CD4-positive, CD25-positive, alpha-beta regulatory T cell (primary cell): ENCODE measurements at regions not wholly inside any gene's neighbourhood (a gene's known extent, or its start where the extent isn't known, plus 50 kb on each side); places are given as distances from the start of the nearest gene placed in this dataset.

Source experiments
- ATAC-seq, 2 donors: fragments of 150-1000 bp; cut with Tn5 transposase; one replicate each; pipeline ENCODE4 v1.10.0; 2021; ENCODE audit warnings: low read depth in 2 of 2, moderate number of reproducible peaks in 2 of 2, moderate library complexity in 1 of 2
- DNase-seq, 3 donors: peaks; one replicate each; pipeline versions ENCODE4 v3.0.0 to v3.0.0-alpha.2; 2012 to 2022; ENCODE audit warnings: mixed read lengths in 1 of 3
- H3K27ac ChIP-seq: one replicate; pipeline ENCODE4 v1.7.0; 2013; ENCODE audit warnings: mild to moderate bottlenecking, low read length; ENCODE audit not compliant: insufficient read depth, poor library complexity, severe bottlenecking
- H3K27me3 ChIP-seq: one replicate; pipeline ENCODE4 v1.7.0; 2013; ENCODE audit warnings: low read length; ENCODE audit not compliant: control insufficient read depth, insufficient read depth
- H3K36me3 ChIP-seq: one replicate; pipeline ENCODE4 v1.7.0; 2013; ENCODE audit warnings: mild to moderate bottlenecking, low read length, moderate library complexity; ENCODE audit not compliant: control insufficient read depth, insufficient read depth
- H3K4me1 ChIP-seq: 2 replicates; pipeline ENCODE4 v1.7.0; 2013; ENCODE audit warnings: mild to moderate bottlenecking, low read length; ENCODE audit not compliant: insufficient read depth, control insufficient read depth, poor library complexity, severe bottlenecking
- H3K4me3 ChIP-seq: one replicate; pipeline ENCODE4 v1.7.0; 2013; ENCODE audit warnings: low read depth, mild to moderate bottlenecking, low read length, moderate library complexity
- H3K9me3 ChIP-seq, 2 experiments: 1 replicate in 1 of 2; 2 replicates in 1 of 2; pipeline ENCODE4 v1.7.0; 2013; ENCODE audit warnings: low read length in 2 of 2, mild to moderate bottlenecking in 1 of 2, moderate library complexity in 1 of 2; ENCODE audit not compliant: control insufficient read depth in 2 of 2
- H3K27ac Mint-ChIP-seq, 3 donors: one replicate each; pipeline ENCODE4 v1.8.0; 2020 to 2022; ENCODE audit warnings: mild to moderate bottlenecking in 3 of 3, mixed read lengths in 3 of 3, moderate library complexity in 2 of 3
- H3K27me3 Mint-ChIP-seq: one replicate; pipeline ENCODE4 v1.8.0; 2022; ENCODE audit warnings: mild to moderate bottlenecking, mixed read lengths
- H3K36me3 Mint-ChIP-seq: one replicate; pipeline ENCODE4 v1.8.0; 2020; ENCODE audit warnings: mixed read lengths
- H3K4me1 Mint-ChIP-seq, 4 donors: one replicate each; pipeline ENCODE4 v1.8.0; 2020 to 2022; ENCODE audit warnings: mixed read lengths in 4 of 4, mild to moderate bottlenecking in 1 of 4
- H3K4me3 Mint-ChIP-seq, 4 donors: one replicate each; pipeline ENCODE4 v1.8.0; 2020 to 2022; ENCODE audit warnings: mild to moderate bottlenecking in 4 of 4, mixed read lengths in 4 of 4, moderate library complexity in 3 of 4
- H3K9me3 Mint-ChIP-seq, 7 donors: one replicate each; pipeline ENCODE4 v1.8.0; 2020 to 2022; ENCODE audit warnings: mixed read lengths in 7 of 7, mild to moderate bottlenecking in 3 of 7, moderate library complexity in 2 of 7

DNA sequence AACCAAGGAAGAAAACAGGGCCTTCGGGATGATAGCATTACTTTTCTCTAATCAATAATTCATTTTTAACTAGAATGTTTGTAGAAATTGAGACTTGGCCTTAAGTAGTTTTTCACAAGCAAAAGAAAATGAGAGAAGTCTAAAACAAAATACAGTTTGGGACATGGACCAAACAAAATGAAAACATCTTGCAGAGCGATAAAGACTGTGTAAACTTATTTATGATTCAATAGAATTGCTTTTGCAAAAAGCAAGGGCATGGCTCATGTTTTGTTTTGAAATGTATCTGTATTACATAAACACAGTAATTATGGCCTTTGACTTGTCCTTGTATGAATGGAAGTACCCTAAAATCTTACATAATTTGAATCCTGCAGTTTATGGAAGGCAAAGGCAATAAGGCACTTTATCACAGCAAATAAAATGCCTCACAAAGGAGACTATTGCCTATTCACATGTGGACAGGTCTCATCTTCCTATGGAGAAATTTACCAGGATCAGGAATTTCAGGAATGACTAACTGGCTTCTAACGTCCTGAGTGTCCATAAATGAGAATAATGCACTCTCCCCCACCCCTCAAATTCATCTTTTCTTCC is 295.2 kb downstream of the PTEN start:
- Mint-ChIP-seq H3K27ac (peak overlapping the region in 1 of 3 donors; percentile 82), H3K36me3 (no peaks in the 10 kb centered on the region), H3K4me1 (peaks cover 0 to 4% (median 0%) of the 10 kb centered on the region in 4 donors), H3K27me3 (peaks cover 4% of the 10 kb centered on the region), H3K4me3 (no peak overlapping the region), H3K9me3 (peaks cover 0 to 3% (median 0%) of the 10 kb centered on the region in 7 donors)
- H3K27ac ChIP-seq = no peak overlapping the region
- H3K4me1 ChIP-seq = no peaks in the 10 kb centered on the region
- DNase-seq (no peak), ATAC-seq (no peak)
- no peaks in the 10 kb centered on the region for H3K9me3 ChIP-seq
- no peak overlapping the region for H3K4me3 ChIP-seq
- H3K27me3 ChIP-seq = no peaks in the 10 kb centered on the region
- H3K36me3 ChIP-seq = no peaks in the 10 kb centered on the region

DNA sequence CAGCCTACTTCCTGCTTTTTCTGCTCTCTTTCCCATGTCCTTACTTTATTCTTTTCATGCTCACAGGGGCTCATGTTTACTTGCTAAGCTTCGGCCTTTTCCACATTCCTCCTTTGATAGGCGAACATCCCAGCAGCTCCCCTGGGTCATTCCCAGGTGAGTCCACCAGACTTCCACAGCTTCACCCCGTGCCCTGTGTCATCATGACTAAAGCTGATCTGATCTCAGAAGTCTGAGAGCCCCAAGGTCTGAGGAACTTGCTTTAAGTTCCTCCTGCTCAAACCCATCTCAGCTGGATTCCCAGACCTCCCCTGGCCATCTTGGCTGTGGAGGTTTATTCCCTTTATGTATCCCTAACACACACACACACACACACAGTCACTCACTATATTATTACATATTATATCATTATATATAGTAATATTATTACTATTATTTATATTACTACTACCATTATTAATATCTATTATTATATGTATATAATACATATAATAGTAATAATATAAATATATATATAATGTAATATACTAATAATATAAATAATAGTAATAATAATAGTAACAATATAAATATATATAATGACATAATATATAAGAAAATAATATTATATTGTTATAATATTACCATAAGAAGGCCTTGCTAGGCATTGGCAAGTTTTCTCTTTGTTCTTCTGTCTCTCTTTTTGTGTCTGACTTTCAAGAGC is 295.9 kb downstream of the PTEN start:
- ATAC-seq = no peak
- no peaks in the 10 kb centered on the region for H3K4me1 ChIP-seq
- H3K9me3 ChIP-seq = no peaks in the 10 kb centered on the region
- peaks cover 4% of the 10 kb centered on the region for H3K27me3 Mint-ChIP-seq
- peak overlapping the region in 1 of 3 donors; percentile 82 for H3K27ac Mint-ChIP-seq
- H3K27ac ChIP-seq = no peak overlapping the region
- no peaks in the 10 kb centered on the region for H3K36me3 ChIP-seq
- peaks cover 0 to 3% (median 0%) of the 10 kb centered on the region in 7 donors for H3K9me3 Mint-ChIP-seq
- no peak for DNase-seq
- H3K4me3 Mint-ChIP-seq = no peak overlapping the region
- H3K27me3 ChIP-seq = no peaks in the 10 kb centered on the region
- no peak overlapping the region for H3K4me3 ChIP-seq
- H3K4me1 Mint-ChIP-seq = peaks cover 0 to 4% (median 0%) of the 10 kb centered on the region in 4 donors
- no peaks in the 10 kb centered on the region for H3K36me3 Mint-ChIP-seq

DNA sequence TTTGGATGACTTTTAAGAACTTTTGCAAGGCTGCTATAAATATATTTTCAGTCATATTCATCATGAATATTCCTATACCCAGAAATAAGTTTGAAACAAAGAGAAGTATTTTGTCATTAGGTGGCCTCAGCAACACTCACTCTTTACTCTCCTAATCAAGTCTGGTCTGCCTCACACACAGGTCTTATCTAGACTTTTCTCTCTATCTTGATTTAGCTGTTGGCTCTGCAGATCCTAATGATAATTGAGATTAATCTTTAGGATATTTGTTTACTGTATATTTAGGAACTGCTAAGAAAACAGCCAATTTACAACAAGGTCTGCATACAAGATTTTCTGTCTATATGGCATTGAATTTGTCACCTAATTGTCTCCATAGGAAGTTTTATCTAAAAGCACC is 297.6 kb downstream of the PTEN start:
- H3K4me3 Mint-ChIP-seq = no peak overlapping the region
- no peak for DNase-seq
- peaks cover 0 to 4% (median 0%) of the 10 kb centered on the region in 4 donors for H3K4me1 Mint-ChIP-seq

DNA sequence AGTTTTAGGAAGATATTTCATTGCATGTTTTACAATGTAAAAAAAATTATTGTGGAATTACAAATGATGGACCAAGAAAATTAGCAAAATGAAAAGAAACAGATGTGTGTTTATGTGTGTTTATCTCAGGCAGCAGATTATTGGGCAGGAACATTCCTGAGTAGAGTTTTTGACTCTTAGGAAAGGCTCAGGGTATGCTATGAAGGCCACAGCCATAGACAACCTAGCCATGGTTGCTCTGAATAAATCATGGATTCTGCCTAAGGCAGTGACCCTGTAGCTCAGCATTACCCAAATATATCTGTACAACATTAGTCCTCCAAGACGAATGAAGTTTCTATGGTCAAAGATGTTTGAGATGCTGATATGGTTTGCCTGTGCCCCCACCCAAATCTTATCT is 298.3 kb downstream of the PTEN start:
- H3K9me3 Mint-ChIP-seq = peaks cover 0 to 2% (median 0%) of the 10 kb centered on the region in 7 donors
- Histone ChIP-seq H3K9me3 (no peaks in the 10 kb centered on the region), H3K4me1 (no peaks in the 10 kb centered on the region), H3K36me3 (no peaks in the 10 kb centered on the region), H3K4me3 (no peak overlapping the region), H3K27me3 (no peaks in the 10 kb centered on the region), H3K27ac (no peak overlapping the region)
- H3K27ac Mint-ChIP-seq = no peak overlapping the region
- DNase-seq (no peak), ATAC-seq (no peak)
- H3K36me3 Mint-ChIP-seq = no peaks in the 10 kb centered on the region
- peaks cover 4% of the 10 kb centered on the region for H3K27me3 Mint-ChIP-seq
- no peak overlapping the region for H3K4me3 Mint-ChIP-seq
- peaks cover 0 to 4% (median 0%) of the 10 kb centered on the region in 4 donors for H3K4me1 Mint-ChIP-seq

More for the DNA sequence above, 297.6 kb downstream of the PTEN start:
- Histone ChIP-seq H3K36me3 (no peaks in the 10 kb centered on the region), H3K9me3 (no peaks in the 10 kb centered on the region), H3K4me1 (no peaks in the 10 kb centered on the region), H3K27ac (no peak overlapping the region), H3K27me3 (no peaks in the 10 kb centered on the region), H3K4me3 (no peak overlapping the region)
- ATAC-seq = no peak
- Mint-ChIP-seq H3K27me3 (peaks cover 4% of the 10 kb centered on the region), H3K36me3 (no peaks in the 10 kb centered on the region), H3K27ac (no peak overlapping the region), H3K9me3 (peaks cover 0 to 2% (median 0%) of the 10 kb centered on the region in 7 donors)

DNA sequence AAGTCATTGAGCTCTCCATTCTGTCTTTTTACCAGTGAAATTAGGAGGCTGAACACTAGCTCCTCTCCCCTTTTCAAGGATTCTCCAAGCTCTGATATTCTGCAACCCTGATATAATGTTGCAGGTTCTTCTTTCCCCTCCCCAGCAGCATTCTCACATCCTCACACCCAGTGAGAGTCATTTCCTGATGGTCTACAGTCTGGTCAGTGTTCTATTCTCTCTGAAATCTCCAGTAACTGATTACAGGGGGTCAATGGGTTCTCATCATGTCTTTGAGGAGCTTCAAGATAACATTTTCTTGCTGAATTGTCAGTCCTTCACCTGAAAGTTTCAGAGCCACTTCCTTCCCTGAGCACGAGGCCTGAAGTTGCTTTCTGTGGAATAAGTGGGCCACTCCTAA is 299.4 kb downstream of the PTEN start:
- DNase-seq = no peak
- Mint-ChIP-seq H3K27ac (no peak overlapping the region), H3K9me3 (peaks cover 0 to 2% (median 0%) of the 10 kb centered on the region in 7 donors)

DNA sequence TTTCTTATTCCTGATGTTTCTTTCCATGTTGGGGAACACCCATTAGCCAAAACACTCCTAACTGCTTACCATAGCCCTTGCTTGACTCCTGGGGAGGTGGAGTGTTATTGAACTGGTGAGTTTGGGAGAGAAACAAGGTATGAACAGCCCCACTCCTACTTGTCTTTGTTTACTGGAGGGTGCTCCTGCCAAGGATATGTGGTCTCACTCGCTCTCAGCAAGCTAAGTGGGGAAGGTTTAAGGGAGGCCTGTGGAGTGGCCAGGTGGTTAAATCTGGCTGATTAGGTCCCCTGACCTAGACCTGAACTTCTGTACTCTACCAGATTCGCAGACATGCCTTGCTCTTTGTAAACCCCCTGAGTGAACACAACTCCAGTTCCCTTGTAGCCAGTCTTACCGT is 300.1 kb downstream of the PTEN start:
- H3K4me3 Mint-ChIP-seq = no peak overlapping the region
- H3K27me3 Mint-ChIP-seq = peaks cover 4% of the 10 kb centered on the region
- H3K27ac Mint-ChIP-seq = no peak overlapping the region
- Histone ChIP-seq H3K27ac (no peak overlapping the region), H3K4me1 (no peaks in the 10 kb centered on the region), H3K36me3 (no peaks in the 10 kb centered on the region), H3K27me3 (no peaks in the 10 kb centered on the region), H3K4me3 (no peak overlapping the region), H3K9me3 (no peaks in the 10 kb centered on the region)
- H3K36me3 Mint-ChIP-seq = no peaks in the 10 kb centered on the region
- no peak for DNase-seq
- H3K9me3 Mint-ChIP-seq = peaks cover 0 to 2% (median 0%) of the 10 kb centered on the region in 7 donors
- H3K4me1 Mint-ChIP-seq = no peaks in the 10 kb centered on the region
- ATAC-seq = no peak

More for the DNA sequence above, 299.4 kb downstream of the PTEN start:
- Mint-ChIP-seq H3K27me3 (peaks cover 4% of the 10 kb centered on the region), H3K4me3 (no peak overlapping the region), H3K36me3 (no peaks in the 10 kb centered on the region), H3K4me1 (peaks cover 0 to 4% (median 0%) of the 10 kb centered on the region in 4 donors)
- H3K27ac ChIP-seq = no peak overlapping the region
- H3K36me3 ChIP-seq = no peaks in the 10 kb centered on the region
- no peaks in the 10 kb centered on the region for H3K27me3 ChIP-seq
- H3K4me1 ChIP-seq = no peaks in the 10 kb centered on the region
- no peak for ATAC-seq
- H3K4me3 ChIP-seq = no peak overlapping the region
- H3K9me3 ChIP-seq = no peaks in the 10 kb centered on the region

DNA sequence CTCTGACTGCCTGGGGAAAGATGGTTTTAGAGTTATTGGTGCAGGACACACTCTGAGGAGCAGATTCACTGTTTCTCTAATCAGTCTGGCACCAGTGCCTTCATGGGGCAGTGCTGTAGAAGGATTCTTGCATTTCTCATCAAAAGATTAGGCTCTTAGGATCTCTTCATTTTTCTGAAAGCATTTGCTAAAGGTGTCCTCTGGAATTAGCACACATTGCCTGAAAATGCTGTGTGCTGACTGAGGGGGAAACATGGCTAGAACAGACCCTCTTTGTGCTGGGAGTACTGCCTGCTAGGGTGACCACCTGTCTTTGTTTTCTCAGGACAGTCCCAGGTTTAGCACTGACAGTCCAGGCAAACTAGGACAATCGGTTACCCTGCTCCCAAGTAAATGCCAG is 301.0 kb downstream of the PTEN start:
- no peak overlapping the region for H3K27ac ChIP-seq
- H3K36me3 ChIP-seq = no peaks in the 10 kb centered on the region
- H3K4me3 Mint-ChIP-seq = no peak overlapping the region
- peaks cover 0 to 2% (median 0%) of the 10 kb centered on the region in 4 donors for H3K4me1 Mint-ChIP-seq
- no peaks in the 10 kb centered on the region for H3K4me1 ChIP-seq
- no peak overlapping the region for H3K4me3 ChIP-seq
- no peak for ATAC-seq
- no peaks in the 10 kb centered on the region for H3K36me3 Mint-ChIP-seq
- peaks cover 2 to 5% (median 3%) of the 10 kb centered on the region in 7 donors for H3K9me3 Mint-ChIP-seq
- DNase-seq = no peak
- no peaks in the 10 kb centered on the region for H3K9me3 ChIP-seq
- H3K27ac Mint-ChIP-seq = no peak overlapping the region
- H3K27me3 Mint-ChIP-seq = peaks cover 4% of the 10 kb centered on the region
- H3K27me3 ChIP-seq = no peaks in the 10 kb centered on the region

DNA sequence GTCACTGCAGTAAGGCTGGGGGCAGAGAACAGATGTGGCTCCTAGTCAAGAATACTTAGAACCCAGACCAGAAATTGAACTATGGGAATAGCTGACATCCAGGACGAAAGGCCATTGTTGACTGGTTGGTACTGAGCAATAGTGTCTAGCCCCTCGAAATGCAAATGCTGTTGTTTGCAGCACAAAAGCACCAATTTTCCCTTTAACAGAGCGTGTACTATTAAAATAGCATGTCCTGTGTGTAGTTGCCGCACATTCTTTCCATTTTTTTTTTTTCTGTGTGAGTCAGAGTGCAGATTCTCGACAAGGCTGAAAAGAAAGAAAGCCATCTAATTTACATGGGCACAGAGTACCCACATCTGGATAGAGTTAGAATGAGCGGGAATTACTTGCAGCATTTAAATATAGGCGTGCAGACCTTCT is 302.4 kb downstream of the PTEN start:
- Histone ChIP-seq H3K27ac (no peak overlapping the region), H3K4me1 (no peaks in the 10 kb centered on the region), H3K4me3 (no peak overlapping the region), H3K9me3 (no peaks in the 10 kb centered on the region), H3K27me3 (no peaks in the 10 kb centered on the region), H3K36me3 (no peaks in the 10 kb centered on the region)
- Mint-ChIP-seq H3K27ac (no peak overlapping the region), H3K4me1 (peaks cover 0 to 10% (median 6%) of the 10 kb centered on the region in 4 donors), H3K36me3 (no peaks in the 10 kb centered on the region), H3K9me3 (peaks cover 2 to 7% (median 3%) of the 10 kb centered on the region in 7 donors), H3K27me3 (peaks cover under 1% of the 10 kb centered on the region), H3K4me3 (no peak overlapping the region)
- ATAC-seq (no peak), DNase-seq (no peak)
